ENCODE measurements at regions not wholly inside any gene's neighbourhood (a gene's known extent, or its start where the extent isn't known, plus 50 kb on each side); places are given as distances from the start of the nearest gene placed in this dataset.

DNA sequence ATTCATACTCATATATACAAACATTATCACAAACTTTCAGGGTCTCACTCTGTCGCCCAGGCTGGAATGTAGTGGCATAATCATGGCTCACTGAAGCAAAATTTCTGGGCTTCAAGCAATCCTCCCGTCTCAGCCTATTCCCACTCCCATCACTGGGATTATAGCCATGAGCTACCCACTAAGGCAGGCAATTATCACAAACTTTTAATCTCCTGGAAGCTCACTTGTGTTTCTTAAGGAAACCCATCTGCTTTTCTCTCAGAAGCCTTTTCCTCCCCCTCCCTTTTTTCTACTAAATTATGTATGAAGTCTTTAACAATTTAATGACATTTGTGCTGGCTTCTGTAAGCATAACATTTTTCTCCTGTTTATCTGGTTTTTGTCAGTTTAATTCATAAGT is 170.5 kb downstream of the AREG start:
- no peak for DNase-seq (ENCODE audit: low read depth in 2 of 2)

DNA sequence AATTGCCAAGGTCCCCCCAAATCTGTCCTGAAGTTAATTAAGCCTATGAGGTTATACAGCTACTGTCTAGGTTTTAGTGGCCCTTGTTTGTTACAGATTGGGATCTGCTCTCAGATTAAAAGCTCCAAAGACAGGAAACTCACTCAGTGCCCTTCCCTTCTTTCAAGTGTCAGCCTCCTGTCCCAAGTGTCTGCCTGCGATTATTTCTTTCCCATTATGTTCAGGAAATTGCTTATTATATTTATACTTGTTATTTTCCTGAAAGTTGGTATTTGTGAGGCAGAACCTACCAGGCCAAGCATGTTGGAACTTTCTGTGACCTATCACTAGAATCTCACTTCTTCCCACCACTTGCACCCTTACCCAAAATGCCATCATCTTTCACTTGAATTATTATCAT is 173.2 kb downstream of the AREG start:
- DNase-seq (ENCODE audit: low read depth in 2 of 2) = no peak

DNA sequence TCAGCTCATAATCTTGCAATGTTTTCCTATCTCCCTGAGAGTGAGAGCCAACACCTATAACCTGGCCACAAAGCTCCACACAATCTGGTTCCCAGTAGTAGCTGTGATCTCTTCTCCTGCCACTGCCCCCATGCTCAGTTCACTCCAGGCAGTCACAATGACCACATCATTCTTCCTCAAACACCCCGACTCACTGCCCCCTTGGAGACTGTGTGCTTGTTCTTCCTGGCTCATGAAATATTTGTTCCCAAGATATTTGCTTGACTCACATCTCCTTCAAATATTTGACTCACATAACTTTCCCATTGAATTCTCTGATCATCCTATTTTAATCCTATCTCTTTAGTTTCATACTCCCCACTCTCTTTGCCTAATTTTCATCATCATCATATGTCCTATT is 173.7 kb downstream of the AREG start:
- DNase-seq (ENCODE audit: low read depth in 2 of 2) = no peak

DNA sequence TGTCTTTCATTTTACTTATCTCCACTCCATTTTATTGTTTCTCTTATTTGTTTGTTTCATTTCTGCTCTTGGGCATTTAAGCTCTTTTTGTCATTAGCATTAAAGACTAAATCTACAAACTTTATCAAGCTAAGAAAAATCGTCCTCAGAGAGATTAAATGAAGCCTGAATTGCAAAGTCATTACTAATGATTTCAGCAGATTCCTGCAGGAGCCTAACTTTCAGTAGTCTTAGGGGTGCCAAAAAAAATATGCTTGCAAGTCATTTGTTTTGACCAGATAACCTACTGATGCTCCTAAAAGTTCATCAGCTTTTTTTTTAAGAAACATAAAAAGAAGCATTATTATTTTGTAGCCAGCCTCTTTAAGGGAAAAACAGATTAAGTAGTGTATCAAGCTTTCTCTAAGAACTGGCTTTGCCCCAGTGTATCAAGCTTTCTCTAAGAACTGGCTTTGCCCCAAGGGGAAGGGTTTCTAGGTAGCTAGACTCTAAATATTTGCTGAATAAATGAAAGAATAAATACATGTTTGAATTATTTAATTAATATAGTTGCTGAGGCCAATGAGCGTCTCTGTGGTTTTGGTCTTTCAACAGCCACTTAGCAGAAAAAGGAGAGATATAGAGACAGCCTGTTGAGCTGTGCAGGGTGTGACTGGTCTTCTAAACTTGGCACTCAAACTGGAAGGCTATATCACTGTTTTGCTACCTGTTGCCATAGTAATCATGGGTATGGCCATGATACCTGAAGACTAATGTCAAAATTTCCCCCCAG is 174.2 kb downstream of the BTC start:
- DNase-seq (ENCODE audit: low read depth in 2 of 2) = no peak

DNA sequence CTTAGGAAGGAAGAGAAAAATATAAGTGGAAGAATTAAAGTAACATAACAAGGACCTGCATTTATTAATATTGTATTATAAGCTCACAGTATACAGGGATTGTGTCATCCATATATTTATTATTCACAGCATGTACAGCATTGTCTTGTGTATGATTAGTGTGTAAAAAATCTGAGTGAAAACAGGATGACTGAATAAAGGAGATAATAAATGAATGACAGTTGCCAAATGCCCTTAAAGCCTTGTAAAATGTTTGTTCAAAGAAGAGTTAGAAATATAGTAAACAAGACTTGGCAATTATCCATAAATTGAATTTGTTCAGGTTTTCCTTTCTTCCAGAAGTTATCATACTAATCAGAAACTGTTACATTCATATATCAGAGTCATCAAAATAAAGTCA is 172.7 kb downstream of the BTC start:
- no peak for DNase-seq (ENCODE audit: low read depth in 2 of 2)

DNA sequence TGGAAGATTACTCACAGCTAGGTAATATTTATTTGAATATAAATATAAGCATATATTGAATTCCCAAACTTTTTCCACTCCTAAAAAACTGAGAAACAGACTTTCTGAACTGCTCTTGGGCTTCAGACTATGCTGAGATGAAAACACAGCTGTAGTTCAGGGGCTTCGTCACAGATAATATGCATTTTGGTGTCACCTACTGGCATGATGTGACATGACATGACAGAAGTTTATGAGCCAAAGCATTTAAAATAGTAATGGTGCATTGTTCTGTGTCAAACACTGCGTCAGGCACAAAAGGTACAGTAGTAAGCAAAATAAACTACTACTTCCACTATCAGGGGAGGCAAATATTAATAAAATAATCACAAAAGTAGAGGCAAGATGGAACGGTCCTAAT is 171.3 kb downstream of the BTC start:
- DNase-seq (ENCODE audit: low read depth in 2 of 2) = no peak

DNA sequence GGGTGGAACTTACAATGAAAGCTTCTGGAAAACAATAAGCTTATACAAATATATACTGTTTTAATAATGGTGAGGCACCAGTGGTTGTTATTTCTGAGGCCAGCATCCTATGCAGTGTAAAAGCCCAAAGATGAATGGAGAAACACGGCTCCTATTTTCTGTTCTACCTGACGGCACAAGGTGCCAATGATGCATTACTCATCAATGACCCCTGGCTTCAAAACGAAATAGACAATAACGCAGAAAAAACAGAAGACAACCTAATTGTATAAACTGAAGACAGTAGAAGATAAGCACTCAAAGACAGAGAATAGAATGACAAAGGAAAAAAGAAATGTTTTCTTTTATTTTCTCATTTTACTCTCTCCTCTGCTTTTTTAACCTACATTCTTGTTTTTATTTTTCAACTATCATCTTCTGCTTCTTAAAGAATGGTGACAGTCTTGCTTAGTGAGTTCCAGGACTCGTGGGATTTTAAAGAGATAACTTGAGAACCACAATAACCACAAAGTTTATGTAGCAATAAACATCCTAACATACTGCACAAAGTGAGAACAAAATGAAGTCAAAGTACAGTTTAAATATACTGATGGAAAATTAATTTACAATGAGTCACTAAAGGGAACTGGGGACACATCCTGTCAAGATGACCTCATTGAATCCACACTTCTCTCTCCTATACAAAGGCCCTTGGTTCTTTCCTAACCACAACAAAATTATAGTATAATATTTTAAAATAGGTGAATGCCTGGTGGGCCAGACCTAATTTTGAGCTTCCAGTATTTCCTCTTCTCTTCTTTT is 169.8 kb downstream of the BTC start:
- no peak for DNase-seq (ENCODE audit: low read depth in 2 of 2)

DNA sequence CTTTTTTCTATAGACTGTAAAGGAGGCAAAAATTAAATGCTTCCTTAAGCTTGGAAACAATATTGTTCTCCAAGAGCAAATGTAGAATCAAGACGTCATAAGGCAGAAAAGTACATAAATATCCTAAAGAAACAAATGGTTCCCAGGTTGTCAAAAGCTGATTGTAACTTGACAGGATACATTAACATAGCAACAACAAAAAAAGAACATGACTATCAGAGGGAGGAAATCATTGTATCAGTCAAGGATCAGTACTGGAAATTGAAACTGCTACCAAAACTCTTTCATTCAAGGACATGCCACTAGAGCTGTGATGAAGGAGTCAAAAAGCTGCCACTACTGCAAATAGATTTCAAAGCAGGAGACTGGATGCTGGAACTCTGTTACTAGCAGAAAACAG is 168.3 kb downstream of the BTC start:
- DNase-seq (ENCODE audit: low read depth in 2 of 2) = no peak

DNA sequence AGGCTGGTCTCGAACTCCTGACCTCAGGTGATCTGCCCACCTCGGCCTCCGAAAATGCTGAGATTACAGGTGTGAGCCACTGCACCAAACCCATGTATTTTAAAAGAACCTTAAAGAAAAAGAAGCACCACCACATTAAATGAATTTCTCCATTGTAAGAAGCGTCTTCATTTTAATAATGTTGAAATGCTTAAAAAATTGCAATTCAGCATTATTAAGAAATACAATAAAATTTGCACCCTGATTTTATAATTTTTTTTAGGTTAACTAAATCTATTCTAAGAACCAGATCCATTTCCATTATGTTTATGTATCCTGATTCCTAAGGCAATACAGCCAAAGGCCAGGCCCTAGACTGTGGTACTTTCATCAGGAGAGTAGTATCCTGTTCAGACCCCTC is 167.2 kb downstream of the BTC start:
- no peak for DNase-seq (ENCODE audit: low read depth in 2 of 2)

DNA sequence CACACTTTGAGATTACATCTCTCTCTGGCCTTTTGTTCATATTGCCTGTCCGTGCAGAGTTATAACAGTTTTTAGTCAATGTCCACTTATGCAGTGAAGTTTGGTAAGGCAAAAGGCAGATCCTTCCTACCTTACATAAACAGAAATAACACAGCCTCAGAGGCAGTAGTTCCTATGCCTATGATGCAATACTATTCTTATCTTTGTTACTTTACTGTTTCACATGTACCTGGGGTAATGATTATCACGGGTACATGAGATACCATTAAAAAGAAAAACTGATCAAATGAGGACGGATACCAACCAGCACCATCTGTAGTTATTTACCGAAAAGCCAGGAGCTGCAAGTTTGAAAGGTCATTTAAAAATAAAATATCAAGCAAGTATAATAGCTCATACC is 166.8 kb downstream of the BTC start:
- no peak for DNase-seq (ENCODE audit: low read depth in 2 of 2)

DNA sequence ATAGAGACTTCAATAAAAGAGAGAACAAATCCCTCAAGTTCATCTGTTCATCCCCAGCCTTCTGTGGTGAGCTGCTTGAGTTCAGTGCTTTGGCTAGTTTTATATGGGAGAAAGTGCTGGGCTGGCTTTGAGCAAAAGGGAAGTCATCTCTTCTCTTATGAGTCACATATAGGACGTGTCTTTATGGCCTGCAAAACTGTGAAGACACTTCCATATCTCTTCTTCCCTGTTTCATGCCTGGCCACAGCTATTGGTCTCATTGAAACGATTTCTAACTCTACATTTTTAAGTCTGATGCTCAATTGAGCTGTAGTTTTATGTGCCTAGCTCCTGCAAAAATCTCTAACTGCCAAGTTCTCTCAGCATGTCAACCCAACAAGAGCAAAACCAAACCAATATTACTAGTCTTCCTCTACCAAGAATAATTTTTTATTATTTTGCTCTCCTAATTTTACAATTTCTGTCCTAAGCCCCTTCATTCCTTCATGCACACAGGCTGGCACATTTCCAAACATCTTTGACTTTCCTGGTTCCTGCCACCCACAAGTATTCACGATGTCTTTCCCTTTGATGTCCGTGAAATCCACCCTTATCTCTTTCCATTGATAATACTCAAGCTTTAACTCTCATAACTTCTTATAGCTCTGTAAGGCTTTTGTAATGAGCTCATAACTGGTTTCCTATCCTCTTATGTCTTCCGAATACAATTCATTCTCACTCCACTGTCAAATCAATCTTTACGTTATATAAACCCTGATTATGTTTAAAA is 165.3 kb downstream of the BTC start:
- DNase-seq (ENCODE audit: low read depth in 2 of 2) = no peak

DNA sequence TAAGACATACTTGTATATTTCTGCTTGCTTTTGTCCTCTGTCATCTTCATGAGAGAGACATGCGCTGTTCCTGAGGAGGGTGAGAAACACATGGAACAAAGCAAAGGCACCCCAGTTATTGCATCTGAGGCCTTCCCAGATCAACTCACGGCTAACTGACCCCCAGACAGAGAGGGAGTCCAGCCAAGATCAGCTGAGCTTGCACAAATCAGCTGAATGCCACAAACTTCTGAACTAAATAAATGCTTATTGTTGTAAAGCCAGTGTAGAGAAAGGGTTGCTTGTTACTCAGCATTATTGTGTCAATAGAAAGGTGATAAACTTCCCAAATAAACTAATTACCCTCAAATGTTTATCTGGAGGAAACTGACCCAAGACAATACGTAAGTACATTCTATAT is 163.8 kb downstream of the BTC start:
- DNase-seq (ENCODE audit: low read depth in 2 of 2) = no peak

DNA sequence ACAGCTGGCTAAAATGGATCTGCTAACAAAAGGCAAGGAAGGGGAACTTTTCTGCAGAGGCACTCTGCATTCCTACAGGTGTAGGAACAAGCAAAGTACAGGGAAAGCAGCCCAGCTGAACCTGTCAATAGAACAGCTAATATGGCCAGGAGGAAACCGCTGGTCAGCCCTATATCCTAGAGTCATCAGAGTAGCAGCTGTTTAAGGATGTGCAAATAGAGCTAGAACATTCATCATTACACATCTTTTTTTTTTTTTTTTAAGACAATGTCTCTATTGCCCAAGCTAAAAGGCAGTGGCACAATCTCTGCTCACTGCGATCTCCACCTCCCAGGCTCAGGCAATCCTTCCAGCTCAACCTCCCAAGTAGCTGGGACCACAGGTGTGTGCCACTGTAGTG is 163.0 kb downstream of the BTC start:
- DNase-seq (ENCODE audit: low read depth in 2 of 2) = no peak

DNA sequence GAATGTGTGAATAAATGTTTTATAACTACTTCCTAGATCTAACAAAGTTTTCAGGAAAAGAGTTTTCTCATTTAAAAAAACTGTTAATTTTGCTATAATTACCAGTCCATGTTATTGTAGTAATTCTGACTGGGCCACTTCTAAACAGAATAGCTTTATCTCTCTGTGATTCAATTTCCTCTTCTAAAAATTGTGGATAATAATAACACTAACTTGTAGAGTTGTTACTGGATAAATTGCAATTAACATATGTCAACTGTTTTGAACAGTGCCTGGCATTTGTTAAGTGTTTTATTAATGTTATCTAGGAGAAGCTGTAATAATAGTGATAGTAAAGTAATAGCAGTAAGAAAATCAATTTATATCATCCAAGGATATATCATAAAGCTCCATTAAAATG is 162.3 kb downstream of the BTC start:
- no peak for DNase-seq (ENCODE audit: low read depth in 2 of 2)

DNA sequence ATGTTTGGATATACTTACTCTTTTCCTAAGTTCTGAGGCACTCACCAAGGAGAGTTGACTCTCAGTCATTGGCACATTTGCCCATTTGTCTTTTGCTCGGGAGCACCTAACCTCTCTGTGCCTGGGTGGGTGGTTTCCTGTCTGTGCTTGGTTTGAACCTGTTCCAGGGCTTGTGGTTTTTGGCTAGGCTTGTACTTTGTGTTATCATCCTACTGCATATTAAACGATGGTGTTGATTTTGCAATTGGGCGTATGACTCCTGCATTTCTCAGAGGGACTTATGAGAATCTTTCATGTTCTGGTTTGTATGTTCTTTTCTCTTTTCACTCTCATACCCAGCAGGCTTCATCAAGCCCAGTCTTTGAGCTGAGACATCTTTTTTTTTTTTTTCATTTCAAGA is 161.7 kb downstream of the BTC start:
- peak in 1 of 2 donors; percentile 3 for DNase-seq (ENCODE audit: low read depth in 2 of 2)

DNA sequence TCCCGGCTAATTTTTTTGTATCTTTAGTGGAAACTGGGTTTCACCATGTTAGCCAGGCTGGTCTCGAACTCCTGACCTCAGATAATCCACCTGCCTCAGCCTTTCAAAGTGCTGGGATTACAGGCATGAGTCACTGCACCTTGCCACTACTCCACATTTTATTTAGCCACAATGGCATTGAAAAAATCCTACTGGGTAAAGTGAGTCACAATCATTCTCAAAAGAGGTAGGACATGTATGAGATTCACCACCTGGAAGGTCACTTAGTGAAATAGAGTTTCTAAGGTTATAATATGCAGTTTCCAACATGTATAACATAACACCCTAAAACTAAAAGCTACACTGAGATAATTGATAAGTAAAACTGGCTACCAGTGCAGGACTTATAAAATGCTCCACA is 159.2 kb downstream of the BTC start:
- no peak for DNase-seq (ENCODE audit: low read depth in 2 of 2)

DNA sequence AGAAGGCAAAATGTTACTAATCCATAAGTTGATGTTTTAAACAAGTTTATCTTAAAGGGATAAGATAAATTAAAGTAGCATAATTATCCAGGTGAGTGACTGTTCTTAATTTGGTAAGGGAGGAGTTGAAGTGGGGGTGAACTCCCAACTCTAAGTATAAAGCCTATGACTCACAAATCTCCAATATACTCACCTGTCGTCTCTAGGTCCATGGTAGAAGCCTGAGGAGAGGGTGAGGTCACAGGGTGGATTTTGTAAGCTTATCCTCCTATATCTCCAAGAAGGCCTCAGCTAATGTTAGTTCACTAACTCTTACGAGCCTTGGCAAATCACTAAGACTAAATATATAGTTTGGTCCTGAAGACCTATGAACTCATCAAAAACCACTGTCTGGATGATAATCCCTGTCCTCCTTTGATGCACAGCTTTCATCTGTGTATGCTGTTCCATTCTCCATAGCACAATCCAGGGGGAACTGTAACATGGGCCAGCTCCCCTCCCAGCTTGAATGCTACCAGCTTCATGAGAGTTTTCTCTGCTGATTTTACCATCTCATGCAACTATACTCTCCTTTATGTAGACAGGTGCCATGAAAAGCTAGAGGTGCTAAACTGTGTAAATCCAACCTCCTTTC is 158.7 kb downstream of the BTC start:
- no peak for DNase-seq (ENCODE audit: low read depth in 2 of 2)

DNA sequence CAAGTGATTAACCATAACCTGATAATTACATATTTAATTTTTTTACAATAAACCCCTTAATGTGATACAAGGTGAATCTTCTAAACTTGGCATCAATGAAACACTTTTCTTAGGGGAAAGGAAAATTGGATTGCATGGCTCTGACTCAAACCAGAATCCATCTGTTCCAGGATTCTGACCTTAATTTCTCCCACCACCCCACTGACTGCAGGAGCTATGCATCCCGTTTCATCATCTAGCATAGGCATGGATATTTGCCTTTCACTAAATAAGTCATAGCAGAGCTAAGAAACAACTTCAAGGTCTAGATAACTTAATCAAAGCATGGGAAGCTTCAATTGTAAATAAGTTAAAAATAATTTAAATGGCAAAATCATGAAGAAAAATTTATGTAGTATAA is 156.3 kb downstream of the BTC start:
- no peak for DNase-seq (ENCODE audit: low read depth in 2 of 2)

DNA sequence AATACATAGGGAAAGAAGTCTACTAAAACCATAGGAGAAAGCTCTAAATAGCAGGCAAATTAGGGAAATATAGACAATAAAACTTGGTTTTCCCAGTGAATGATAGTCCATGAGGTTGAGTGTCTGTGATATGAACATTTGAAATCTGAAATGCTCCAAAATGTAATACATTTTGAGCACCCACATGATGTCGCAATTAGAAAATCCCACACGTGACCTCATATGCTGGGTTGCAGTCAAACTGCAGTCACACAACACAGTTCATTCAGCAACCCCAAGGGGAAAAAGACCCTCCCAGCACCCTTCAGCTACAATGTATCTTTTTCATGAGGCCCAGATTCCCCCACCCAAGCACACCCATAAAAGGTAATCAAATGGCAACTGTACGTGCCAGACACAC is 155.6 kb downstream of the BTC start:
- no peak for DNase-seq (ENCODE audit: low read depth in 2 of 2)

DNA sequence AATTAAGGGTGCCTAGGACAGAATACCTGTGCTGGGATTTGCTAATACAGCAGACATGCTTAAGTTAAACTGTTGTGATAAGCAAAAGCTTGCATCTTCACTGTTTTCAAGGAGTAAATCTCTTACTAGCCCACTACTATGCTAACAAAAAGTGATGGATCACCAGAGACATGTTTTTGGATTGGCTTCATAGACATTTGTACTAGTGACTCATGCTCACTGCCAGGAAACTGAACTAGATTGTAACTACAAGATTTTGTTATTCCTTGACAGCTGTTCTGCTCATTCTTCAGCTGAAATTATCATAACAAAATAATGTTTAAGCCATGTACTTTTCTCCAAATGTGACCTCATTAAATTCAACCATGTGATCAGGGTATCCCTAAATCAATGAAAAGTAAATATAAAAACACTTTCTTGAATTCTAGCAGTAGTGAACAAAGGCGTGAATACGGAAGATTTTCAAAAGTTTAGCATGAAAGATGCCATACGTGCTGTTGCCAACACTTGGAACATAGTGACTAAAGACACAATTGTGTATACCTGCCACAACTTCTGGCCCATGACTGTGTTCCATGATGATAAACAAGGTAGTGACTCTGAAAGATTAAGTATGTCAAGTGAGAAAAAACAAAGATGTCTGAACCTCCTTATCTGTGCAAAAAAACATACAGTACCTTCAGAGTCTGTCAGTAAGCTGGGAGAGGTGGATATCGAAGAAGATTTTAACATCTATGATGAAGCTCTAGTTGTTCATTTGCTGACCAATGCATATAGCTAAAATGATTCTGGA is 154.0 kb downstream of the BTC start:
- DNase-seq (ENCODE audit: low read depth in 2 of 2) = no peak

DNA sequence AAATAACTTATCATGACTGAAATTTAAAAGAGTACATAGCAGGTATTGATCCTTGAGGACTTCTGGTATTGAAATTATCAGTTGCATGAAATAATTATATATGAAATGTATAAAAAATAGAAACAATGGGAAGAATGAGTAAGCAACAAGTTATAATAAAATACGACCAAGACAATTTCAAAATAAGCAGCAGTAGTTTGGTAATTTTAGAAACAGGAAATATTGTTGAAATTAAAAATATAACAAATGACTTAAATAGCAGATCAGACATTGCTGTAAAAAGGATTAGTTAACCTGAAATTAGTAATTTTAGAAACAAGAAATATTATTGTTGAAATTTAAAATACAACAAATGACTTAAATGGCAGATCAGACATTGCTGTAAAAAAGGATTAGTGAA is 152.3 kb downstream of the BTC start:
- DNase-seq (ENCODE audit: low read depth in 2 of 2) = no peak

Data from stimulated activated CD4-positive, alpha-beta T cell treated with anti-CD3 and anti-CD28 coated beads, Interleukin-1b, Interleukin-23, amount 100 ng/mL, for 4 hours (primary cell).